ENCODE measurements at regions not wholly inside any gene's neighbourhood (a gene's known extent, or its start where the extent isn't known, plus 50 kb on each side); places are given as distances from the start of the nearest gene placed in this dataset.

- no peak for DNase-seq (ENCODE audit: low read depth)
- in situ Hi-C loops (cut with HindIII; ENCODE audit: low sequenced_read_pairs), result no loop called here
- TF ChIP-seq, protein P1, sequence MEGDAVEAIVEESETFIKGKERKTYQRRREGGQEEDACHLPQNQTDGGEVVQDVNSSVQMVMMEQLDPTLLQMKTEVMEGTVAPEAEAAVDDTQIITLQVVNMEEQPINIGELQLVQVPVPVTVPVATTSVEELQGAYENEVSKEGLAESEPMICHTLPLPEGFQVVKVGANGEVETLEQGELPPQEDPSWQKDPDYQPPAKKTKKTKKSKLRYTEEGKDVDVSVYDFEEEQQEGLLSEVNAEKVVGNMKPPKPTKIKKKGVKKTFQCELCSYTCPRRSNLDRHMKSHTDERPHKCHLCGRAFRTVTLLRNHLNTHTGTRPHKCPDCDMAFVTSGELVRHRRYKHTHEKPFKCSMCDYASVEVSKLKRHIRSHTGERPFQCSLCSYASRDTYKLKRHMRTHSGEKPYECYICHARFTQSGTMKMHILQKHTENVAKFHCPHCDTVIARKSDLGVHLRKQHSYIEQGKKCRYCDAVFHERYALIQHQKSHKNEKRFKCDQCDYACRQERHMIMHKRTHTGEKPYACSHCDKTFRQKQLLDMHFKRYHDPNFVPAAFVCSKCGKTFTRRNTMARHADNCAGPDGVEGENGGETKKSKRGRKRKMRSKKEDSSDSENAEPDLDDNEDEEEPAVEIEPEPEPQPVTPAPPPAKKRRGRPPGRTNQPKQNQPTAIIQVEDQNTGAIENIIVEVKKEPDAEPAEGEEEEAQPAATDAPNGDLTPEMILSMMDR (IDR thresholded peaks at IDR 0.05; ENCODE audit: low read depth, low read length, missing control alignments), result peak; percentile 36
- no peak overlapping the region for H3K4me3 ChIP-seq (ENCODE audit: low read depth, low read length)
Observed at GRCh38 chr12:16685107-16685506, 79.1 kb upstream of the LMO3 start.

- TF ChIP-seq, protein P1 (IDR thresholded peaks at IDR 0.05; ENCODE audit: low read depth, low read length, missing control alignments), result no peak
- in situ Hi-C loops (cut with HindIII; ENCODE audit: low sequenced_read_pairs), result no loop called here
- no peak overlapping the region for H3K4me3 ChIP-seq (ENCODE audit: low read depth, low read length)
- DNase-seq (ENCODE audit: low read depth), result no peak
Observed at GRCh38 chr12:16681196-16681595, 75.2 kb upstream of the LMO3 start.

DNA sequence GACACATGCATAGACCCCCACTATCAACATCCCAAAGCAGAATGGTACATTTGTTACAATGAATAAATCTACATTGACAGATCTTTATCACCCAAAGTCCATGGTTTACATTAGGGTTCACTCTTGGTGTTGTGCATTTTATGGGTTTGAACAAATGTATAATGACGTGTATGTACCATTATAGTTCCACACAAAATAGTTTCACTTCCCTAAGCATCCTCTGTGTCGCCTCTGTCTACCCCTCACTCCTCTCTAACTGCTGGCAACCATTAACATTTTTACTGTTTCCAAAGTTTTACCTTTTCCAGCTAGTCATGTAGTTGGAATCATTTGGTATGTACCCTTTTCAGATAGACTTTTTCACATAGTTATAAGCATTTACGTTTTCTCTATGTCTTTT is 69.5 kb upstream of the LMO3 start:
- H3K4me3 ChIP-seq (ENCODE audit: low read depth, low read length), result no peak overlapping the region
- DNase-seq (ENCODE audit: low read depth), result no peak
- TF ChIP-seq, protein P1 (IDR thresholded peaks at IDR 0.05; ENCODE audit: low read depth, low read length, missing control alignments), result no peak
- in situ Hi-C loops (cut with HindIII; ENCODE audit: low sequenced_read_pairs), result no loop called here

GRCh38 chr12:16674885-16675284 is 68.9 kb upstream of the LMO3 start:
- TF ChIP-seq, protein P1 (IDR thresholded peaks at IDR 0.05; ENCODE audit: low read depth, low read length, missing control alignments), result no peak
- in situ Hi-C loops (cut with HindIII; ENCODE audit: low sequenced_read_pairs), result no loop called here

DNA sequence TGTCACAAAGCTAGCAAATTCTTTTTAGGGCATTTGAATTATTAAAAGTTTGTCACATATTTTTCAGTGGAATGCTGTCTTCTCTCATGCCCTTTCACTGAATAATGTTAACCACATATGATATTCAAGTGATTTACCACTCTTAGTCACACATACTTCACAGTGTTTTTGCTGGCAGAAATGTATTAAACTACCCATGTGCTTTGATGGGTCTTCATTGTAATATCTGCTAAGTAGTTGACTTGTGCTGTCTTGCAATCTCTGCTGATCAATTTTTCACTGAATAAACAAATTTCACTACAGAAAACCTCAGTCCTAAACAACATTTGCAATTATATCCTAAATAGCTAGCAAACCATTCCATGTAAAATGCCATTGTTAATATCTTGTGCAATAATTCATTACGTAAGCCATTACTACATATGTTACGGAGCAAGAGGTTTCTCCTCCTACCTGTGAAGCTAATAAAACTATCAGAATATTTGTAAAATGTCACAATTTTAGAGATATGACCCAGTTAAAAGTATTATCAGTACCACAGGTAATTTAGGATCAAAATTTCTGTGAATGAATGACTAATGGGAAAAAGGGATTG is 64.6 kb upstream of the LMO3 start:
- DNase-seq (ENCODE audit: low read depth), result peak; percentile 13
- in situ Hi-C loops (cut with HindIII; ENCODE audit: low sequenced_read_pairs), result no loop called here
- no peak overlapping the region for H3K4me3 ChIP-seq (ENCODE audit: low read depth, low read length)
- TF ChIP-seq, protein P1 (IDR thresholded peaks at IDR 0.05; ENCODE audit: low read depth, low read length, missing control alignments), result no peak

More at GRCh38 chr12:16674885-16675284, 68.9 kb upstream of the LMO3 start:
- H3K4me3 ChIP-seq (ENCODE audit: low read depth, low read length), result no peak overlapping the region
- DNase-seq (ENCODE audit: low read depth), result no peak

DNA sequence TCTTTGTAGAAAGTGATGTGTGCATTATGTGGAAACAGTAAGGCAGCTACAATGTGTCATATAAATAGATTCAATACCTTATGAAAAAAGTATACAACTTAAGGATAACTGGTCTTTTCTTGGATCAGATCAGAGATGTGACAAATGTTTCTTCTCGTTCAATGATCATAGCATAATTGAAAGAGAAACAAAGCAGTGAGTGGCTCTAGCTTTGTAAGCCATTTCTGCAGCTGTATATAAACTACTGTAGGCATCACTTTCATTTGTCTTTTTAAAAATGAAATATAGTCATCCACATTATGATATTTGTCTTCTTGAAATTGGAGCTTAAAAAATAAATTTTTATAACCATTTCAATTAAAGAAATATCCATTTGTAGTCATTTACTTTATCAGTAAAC is 63.8 kb upstream of the LMO3 start:
- in situ Hi-C loops (cut with HindIII; ENCODE audit: low sequenced_read_pairs), result no loop called here

More for the DNA sequence above, 63.8 kb upstream of the LMO3 start:
- TF ChIP-seq, protein P1 (IDR thresholded peaks at IDR 0.05; ENCODE audit: low read depth, low read length, missing control alignments), result no peak
- no peak overlapping the region for H3K4me3 ChIP-seq (ENCODE audit: low read depth, low read length)
- no peak for DNase-seq (ENCODE audit: low read depth)
